ENCODE measurements at regions not wholly inside any gene's neighbourhood (a gene's known extent, or its start where the extent isn't known, plus 50 kb on each side); places are given as distances from the start of the nearest gene placed in this dataset.

DNA sequence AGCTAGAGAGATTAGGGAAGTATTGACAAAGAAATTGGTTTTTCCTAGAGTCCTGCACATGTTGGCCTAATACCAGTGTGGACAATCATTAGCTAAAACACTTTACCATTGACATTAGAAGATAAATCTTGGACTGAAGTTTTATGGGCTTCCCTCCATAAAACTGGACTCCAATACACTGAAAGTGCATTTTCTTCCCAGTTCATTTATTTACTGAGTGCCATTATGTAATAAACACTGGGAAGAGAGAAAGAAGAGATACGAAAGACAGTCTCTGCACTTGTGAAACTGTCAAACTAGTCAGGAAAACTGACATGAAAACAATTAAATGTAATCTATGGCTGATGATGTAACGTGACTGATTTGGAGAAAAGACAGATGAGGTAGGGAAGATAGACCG lies 539.3 kb downstream of the ZNF608 start:
- POLR2A ChIA-PET: no interaction called here
- H3K4me1 Mint-ChIP-seq (ENCODE audit: low read depth): no peaks in the 10 kb centered on the region
- H3K4me3 Mint-ChIP-seq: no peak overlapping the region
- no peak for DNase-seq
- H3K9me3 Mint-ChIP-seq: peaks cover 7% of the 10 kb centered on the region
- H3K36me3 Mint-ChIP-seq (ENCODE audit: low read depth): no peaks in the 10 kb centered on the region
- TF ChIP-seq, protein P1, sequence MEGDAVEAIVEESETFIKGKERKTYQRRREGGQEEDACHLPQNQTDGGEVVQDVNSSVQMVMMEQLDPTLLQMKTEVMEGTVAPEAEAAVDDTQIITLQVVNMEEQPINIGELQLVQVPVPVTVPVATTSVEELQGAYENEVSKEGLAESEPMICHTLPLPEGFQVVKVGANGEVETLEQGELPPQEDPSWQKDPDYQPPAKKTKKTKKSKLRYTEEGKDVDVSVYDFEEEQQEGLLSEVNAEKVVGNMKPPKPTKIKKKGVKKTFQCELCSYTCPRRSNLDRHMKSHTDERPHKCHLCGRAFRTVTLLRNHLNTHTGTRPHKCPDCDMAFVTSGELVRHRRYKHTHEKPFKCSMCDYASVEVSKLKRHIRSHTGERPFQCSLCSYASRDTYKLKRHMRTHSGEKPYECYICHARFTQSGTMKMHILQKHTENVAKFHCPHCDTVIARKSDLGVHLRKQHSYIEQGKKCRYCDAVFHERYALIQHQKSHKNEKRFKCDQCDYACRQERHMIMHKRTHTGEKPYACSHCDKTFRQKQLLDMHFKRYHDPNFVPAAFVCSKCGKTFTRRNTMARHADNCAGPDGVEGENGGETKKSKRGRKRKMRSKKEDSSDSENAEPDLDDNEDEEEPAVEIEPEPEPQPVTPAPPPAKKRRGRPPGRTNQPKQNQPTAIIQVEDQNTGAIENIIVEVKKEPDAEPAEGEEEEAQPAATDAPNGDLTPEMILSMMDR (IDR thresholded peaks at IDR 0.05): no peak
- no peak for ATAC-seq
- H3K27ac Mint-ChIP-seq: no peak overlapping the region
- CTCF ChIA-PET: no interaction called here
- no peaks in the 10 kb centered on the region for H3K27me3 Mint-ChIP-seq
- intact Hi-C loops (cut with micrococcal nuclease): no loop called here

DNA sequence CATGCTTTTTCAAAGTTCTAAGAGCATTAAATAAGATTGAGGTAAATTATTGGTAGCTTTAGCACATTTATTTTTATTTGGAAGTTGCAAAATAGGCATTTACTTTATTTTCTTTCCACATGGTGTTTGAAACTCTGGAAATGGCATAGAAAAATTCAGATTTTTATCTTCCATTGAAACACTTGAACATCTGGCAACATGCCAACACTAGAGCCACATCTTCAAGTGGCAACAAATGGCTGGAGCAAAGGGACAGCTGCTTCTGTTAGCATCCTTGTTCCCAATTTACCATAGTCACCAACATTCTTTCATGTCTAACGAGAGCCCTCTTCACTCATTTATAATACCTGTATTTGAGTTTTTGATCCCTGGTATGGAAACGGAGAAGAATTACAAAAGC lies 539.9 kb downstream of the ZNF608 start:
- H3K36me3 Mint-ChIP-seq (ENCODE audit: low read depth): no peaks in the 10 kb centered on the region
- H3K27ac Mint-ChIP-seq: no peak overlapping the region
- DNase-seq (no peak), ATAC-seq (no peak)
- intact Hi-C loops (cut with micrococcal nuclease): no loop called here
- TF ChIP-seq, protein P1 (IDR thresholded peaks at IDR 0.05): no peak
- no peaks in the 10 kb centered on the region for H3K4me1 Mint-ChIP-seq (ENCODE audit: low read depth)
- ChIA-PET CTCF (no interaction called here), POLR2A (no interaction called here)
- H3K9me3 Mint-ChIP-seq: peaks cover 6% of the 10 kb centered on the region
- H3K4me3 Mint-ChIP-seq: no peak overlapping the region
- no peaks in the 10 kb centered on the region for H3K27me3 Mint-ChIP-seq

DNA sequence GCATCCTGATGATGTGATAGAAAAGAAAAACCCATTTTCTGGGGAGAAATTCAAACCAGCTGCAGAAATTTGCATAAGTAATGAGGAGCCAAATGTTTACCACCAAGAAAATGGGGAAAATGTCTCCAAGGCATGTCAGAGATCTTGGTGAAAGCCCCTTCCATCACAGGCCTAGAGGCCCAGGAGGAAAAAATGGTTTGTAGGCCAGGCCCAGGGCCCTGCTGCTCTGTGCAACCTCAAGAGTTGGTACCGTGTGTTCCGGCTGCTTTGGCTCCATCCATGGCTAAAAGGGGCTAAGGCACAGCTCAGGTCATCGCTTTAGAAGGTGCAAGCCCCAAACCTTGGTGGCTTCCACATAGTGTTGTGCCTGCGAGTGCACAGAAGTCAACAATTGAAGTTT lies 543.1 kb downstream of the ZNF608 start:
- Mint-ChIP-seq H3K9me3 (peaks cover 6% of the 10 kb centered on the region), H3K27me3 (no peaks in the 10 kb centered on the region), H3K27ac (no peak overlapping the region), H3K4me1 (ENCODE audit: low read depth) (no peaks in the 10 kb centered on the region), H3K4me3 (no peak overlapping the region), H3K36me3 (ENCODE audit: low read depth) (no peaks in the 10 kb centered on the region)
- intact Hi-C loops (cut with micrococcal nuclease): no loop called here
- ChIA-PET POLR2A (no interaction called here), CTCF (no interaction called here)
- no peak for DNase-seq
- ATAC-seq: no peak
- TF ChIP-seq, protein P1 (IDR thresholded peaks at IDR 0.05): no peak

DNA sequence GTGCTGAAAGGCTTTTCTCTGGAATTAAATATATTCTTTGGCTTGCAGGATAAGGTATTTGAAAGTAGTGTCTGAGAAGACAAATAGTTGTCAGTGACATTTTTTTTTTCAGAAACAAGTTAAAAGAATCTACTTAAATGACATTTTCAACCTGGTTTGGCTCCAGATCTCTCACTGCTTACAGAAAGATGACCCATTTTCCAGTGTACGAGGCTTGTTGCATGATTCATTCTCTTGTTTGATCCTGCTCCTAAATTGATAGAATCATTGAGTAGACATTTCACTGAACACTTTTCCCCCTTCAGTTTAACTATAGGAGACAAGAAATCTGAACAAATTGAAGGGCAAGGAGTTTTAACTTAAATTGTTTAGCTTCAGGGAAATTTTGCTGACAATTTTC lies 546.1 kb downstream of the ZNF608 start:
- CTCF ChIA-PET: no interaction called here

DNA sequence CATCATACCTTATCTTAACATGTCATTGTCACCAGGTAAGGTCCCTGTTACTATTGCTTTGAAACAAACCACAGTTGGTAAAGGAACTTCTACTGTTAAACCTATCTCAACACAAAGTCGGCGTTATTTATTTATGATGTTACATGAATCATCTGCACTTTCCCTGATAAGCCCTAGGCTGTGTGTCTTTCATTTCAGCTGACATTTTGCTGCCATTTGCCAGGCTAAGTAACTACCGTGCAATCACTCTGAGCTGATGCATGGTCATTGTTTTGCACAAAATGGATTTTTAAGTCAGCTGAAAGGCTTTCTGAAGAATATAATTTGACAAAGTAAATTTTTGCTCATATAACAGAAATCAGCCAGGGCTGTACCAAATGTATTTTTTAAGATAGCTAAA lies 546.5 kb downstream of the ZNF608 start:
- TF ChIP-seq, protein P1 (IDR thresholded peaks at IDR 0.05): no peak
- peaks cover 6% of the 10 kb centered on the region for H3K9me3 Mint-ChIP-seq
- POLR2A ChIA-PET: no interaction called here

More for the DNA sequence above, 546.1 kb downstream of the ZNF608 start:
- POLR2A ChIA-PET: no interaction called here
- intact Hi-C loops (cut with micrococcal nuclease): no loop called here
- no peak for ATAC-seq
- Mint-ChIP-seq H3K36me3 (ENCODE audit: low read depth) (no peaks in the 10 kb centered on the region), H3K27ac (no peak overlapping the region), H3K4me1 (ENCODE audit: low read depth) (no peaks in the 10 kb centered on the region), H3K27me3 (no peaks in the 10 kb centered on the region), H3K4me3 (no peak overlapping the region), H3K9me3 (peaks cover 6% of the 10 kb centered on the region)
- TF ChIP-seq, protein P1 (IDR thresholded peaks at IDR 0.05): no peak
- DNase-seq: no peak

More for the DNA sequence above, 546.5 kb downstream of the ZNF608 start:
- DNase-seq (no peak), ATAC-seq (no peak)
- intact Hi-C loops (cut with micrococcal nuclease): no loop called here
- CTCF ChIA-PET: no interaction called here
- H3K4me3 Mint-ChIP-seq: no peak overlapping the region
- H3K27me3 Mint-ChIP-seq: no peaks in the 10 kb centered on the region
- H3K36me3 Mint-ChIP-seq (ENCODE audit: low read depth): no peaks in the 10 kb centered on the region
- H3K27ac Mint-ChIP-seq: no peak overlapping the region
- H3K4me1 Mint-ChIP-seq (ENCODE audit: low read depth): no peaks in the 10 kb centered on the region
